ENCODE measurements at regions not wholly inside any gene's neighbourhood (a gene's known extent, or its start where the extent isn't known, plus 50 kb on each side); places are given as distances from the start of the nearest gene placed in this dataset.

- no peak for TF ChIP-seq CTCF (IDR thresholded peaks at IDR 0.05; ENCODE audit: poor library complexity, severe bottlenecking)
- no peak for TF ChIP-seq MXI1 (conservative IDR thresholded peaks at IDR 0.05; ENCODE audit: poor library complexity, severe bottlenecking)
- no peak for TF ChIP-seq POLR2AphosphoS5 (IDR thresholded peaks at IDR 0.05)
These were observed 65.1 kb upstream of the DDX53 start for GRCh38 chrX:22934640-22935039.

All from neural cell (in vitro differentiated cells).